Lower leg skin (tissue), 4 donors: ENCODE measurements at regions not wholly inside any gene's neighbourhood (a gene's known extent, or its start where the extent isn't known, plus 50 kb on each side); places are given as distances from the start of the nearest gene placed in this dataset.

Source experiments
- DNase-seq, 2 donors: peaks; one replicate each; pipeline ENCODE4 v3.0.0-alpha.2; 2019; ENCODE audit warnings: low spot score in 2 of 2
- H3K4me3 ChIP-seq: fragments of 200-600 bp; sonication (generic); 2 replicates; pipeline ENCODE4 v1.5.1; 2017; ENCODE audit warnings: mild to moderate bottlenecking, low read depth; ENCODE audit not compliant: poor library complexity, severe bottlenecking
- POLR2A ChIP-seq, 2 donors: fragments of 450-650 bp; IDR thresholded peaks; one replicate each; pipeline ENCODE4 v1.6.1; 2016 to 2017; ENCODE audit warnings: antibody characterized with exemption in 2 of 2, mild to moderate bottlenecking in 1 of 2, moderate library complexity in 1 of 2
- WGBS, 2 donors: methylation state at CpG; one replicate each; pipeline ENCODE4 v1.1.5; 2018; 5-methylcytosine and 5-hydroxymethylcytosine counted together
- intact Hi-C: fragments of 100-400 bp; cut with DNase I; formaldehyde crosslinking; loops from one replicate; pipeline ENCODE4 v1.15.0; 2023; ENCODE audit warnings: low total_unique reads
- TF ChIP-seq, protein P1 (sequence below), 3 donors: fragments of 450-650 bp; IDR thresholded peaks; one replicate each; pipeline ENCODE4 v1.5.1; 2016; ENCODE audit warnings: antibody characterized with exemption in 3 of 3, mild to moderate bottlenecking in 3 of 3, moderate library complexity in 2 of 3

DNA sequence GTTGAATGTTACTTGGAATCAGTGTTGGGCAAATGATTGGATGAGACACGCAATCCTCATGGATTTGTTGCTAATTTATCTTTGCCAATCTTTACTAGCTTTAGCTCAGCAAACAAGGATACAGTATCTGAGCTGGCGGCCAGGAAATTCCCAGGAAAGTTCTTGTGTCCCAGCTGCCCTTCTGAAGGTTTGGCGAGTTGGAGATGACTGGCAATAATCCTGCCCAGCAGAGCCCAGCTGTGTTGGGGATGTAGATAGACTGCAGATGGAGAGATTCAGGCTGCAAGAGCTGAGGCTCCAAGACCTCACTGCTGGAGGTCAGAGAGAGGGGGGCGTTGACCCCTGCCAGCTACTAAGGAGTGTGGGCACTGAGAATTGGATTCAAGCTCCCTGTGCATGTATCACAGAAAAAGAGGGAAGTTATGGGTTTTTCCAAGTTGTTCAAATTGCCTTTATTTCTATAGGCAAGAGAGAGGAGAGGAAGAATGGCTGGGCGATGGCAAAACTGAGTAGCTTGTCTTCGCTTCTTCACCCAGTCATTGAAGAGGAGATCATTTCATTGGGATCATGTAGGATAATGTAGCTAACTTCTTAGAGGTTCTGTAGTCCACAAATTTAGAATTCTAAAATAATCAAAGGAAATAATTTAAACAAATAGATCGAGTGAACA, 506.8 kb upstream of the LRATD1 start:
- intact Hi-C loops, result no loop called here
- WGBS, 2 donors, result 76 to 84% methylated on average over 7 of the region's 7 CpGs
- no peak overlapping the region for H3K4me3 ChIP-seq
- TF ChIP-seq POLR2A (IDR thresholded peaks at IDR 0.05), result no peak
- TF ChIP-seq, protein P1, sequence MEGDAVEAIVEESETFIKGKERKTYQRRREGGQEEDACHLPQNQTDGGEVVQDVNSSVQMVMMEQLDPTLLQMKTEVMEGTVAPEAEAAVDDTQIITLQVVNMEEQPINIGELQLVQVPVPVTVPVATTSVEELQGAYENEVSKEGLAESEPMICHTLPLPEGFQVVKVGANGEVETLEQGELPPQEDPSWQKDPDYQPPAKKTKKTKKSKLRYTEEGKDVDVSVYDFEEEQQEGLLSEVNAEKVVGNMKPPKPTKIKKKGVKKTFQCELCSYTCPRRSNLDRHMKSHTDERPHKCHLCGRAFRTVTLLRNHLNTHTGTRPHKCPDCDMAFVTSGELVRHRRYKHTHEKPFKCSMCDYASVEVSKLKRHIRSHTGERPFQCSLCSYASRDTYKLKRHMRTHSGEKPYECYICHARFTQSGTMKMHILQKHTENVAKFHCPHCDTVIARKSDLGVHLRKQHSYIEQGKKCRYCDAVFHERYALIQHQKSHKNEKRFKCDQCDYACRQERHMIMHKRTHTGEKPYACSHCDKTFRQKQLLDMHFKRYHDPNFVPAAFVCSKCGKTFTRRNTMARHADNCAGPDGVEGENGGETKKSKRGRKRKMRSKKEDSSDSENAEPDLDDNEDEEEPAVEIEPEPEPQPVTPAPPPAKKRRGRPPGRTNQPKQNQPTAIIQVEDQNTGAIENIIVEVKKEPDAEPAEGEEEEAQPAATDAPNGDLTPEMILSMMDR (IDR thresholded peaks at IDR 0.05), result no peak
- no peak for DNase-seq

DNA sequence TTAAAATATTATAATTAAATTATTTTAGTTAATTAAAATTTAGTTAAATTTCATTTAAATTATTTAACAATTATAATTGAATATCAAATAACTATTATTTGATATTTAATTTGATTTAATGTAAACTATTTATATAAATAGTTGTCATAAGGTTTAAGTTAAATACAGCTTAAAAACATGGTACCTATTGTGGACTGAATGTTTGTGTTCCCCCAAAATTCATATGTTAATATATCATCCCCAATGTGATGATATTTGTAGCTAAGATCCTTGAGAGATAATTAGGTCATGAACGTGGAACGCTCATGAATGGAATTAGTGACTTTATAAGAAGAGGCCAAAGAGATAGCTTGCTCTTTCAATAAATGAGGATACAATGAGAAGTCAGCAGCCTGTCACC, 505.7 kb upstream of the LRATD1 start:
- WGBS, 2 donors, result 88 to 90% methylated on average over 2 of the region's 2 CpGs

DNA sequence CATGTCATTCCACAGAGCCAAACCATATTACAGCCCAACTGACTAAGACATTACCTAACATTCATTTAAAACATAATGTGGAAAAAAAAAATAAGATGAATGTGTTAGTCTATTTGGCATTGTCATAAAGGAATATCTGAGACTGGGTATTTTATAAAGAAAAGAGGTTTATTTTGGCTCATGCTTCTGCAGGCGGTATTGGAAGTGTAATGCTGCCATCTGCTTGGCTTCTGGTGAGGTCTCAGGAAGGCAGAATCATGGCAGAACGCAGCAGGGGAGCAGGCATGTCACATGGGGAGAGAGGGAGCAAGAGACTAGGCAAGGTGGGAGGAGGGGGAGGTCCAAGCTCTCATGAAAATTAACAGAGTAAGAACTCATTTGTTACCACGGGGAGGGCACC, 504.8 kb upstream of the LRATD1 start:
- no peak overlapping the region for H3K4me3 ChIP-seq
- no peak for TF ChIP-seq POLR2A (IDR thresholded peaks at IDR 0.05)
- TF ChIP-seq, protein P1 (IDR thresholded peaks at IDR 0.05), result no peak
- intact Hi-C loops, result no loop called here
- 79 to 80% methylated on average over 3 of the region's 3 CpGs for WGBS, 2 donors
- no peak for DNase-seq

More for the DNA sequence above, 505.7 kb upstream of the LRATD1 start:
- no peak overlapping the region for H3K4me3 ChIP-seq
- no peak for DNase-seq
- intact Hi-C loops, result no loop called here
- TF ChIP-seq, protein P1 (IDR thresholded peaks at IDR 0.05), result no peak
- no peak for TF ChIP-seq POLR2A (IDR thresholded peaks at IDR 0.05)

DNA sequence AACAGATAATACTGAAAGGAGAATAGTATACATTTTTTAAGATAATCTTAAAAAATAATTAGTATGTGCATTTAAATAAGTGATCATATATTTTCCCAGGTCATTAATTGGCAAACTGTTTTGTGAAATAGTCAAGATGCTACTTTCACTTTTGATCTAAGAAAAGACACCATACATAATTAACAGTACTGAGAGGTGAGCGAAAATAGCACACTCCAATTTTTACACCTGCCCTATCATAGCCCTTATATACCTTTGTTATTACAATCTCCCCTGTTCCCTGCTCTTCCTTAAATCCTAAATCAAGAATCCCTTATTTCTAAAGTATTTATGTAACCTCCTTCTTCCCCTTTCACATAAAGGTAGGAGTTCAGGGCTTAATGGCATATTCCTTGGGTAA, 500.1 kb upstream of the LRATD1 start:
- whole genome bisulfite sequencing, 2 donors, result 89 to 90% methylated on average over 1 of the region's 1 CpG
- TF ChIP-seq POLR2A (IDR thresholded peaks at IDR 0.05), result no peak
- TF ChIP-seq, protein P1 (IDR thresholded peaks at IDR 0.05), result no peak
- intact Hi-C loops, result no loop called here
- H3K4me3 ChIP-seq, result no peak overlapping the region
- DNase-seq, result no peak

DNA sequence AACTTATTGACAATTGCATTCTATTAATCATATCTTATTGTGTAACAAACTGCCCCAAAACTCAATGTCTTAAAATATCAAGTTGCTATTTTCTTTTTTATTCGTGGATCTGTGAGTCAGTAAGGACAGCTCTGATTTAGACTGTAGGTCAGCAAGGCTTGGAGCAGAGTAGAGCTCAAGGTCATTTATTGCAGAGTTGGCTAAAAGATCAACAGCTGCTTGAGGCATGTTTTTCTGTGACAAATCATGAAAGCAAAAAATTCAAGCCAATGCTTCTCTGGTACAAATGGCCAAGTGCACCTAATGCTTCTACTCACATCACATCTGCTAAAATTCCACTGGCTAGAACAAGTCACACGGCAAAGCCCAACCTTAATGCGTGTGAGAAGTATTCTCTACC, 497.7 kb upstream of the LRATD1 start:
- 59 to 71% methylated on average over 3 of the region's 3 CpGs for WGBS, 2 donors
- DNase-seq, result no peak
- intact Hi-C loops, result no loop called here
- no peak overlapping the region for H3K4me3 ChIP-seq
- TF ChIP-seq, protein P1 (IDR thresholded peaks at IDR 0.05), result no peak
- no peak for TF ChIP-seq POLR2A (IDR thresholded peaks at IDR 0.05)

DNA sequence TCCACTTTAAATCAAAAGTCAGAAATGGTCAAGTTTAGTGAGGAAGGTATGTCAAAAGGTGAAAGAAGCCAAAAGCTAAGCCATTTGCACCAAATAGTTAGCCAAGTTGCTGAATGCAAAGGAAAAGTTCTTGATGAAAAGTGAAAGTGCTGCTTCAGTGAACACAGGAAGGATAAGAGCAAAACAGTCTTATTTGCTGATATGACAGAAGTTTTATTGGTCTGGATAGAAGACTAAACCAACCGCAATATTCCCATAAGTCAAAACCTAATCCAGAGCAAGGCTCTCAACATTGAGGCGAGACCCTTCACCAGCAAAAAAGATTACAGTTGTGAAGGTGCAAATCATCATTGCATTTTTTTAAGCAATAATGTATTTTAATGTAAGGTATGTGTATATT, 496.5 kb upstream of the LRATD1 start:
- DNase-seq, result no peak
- 91 to 92% methylated on average over 2 of the region's 2 CpGs for WGBS, 2 donors
- no peak overlapping the region for H3K4me3 ChIP-seq
- intact Hi-C loops, result no loop called here
- no peak for TF ChIP-seq POLR2A (IDR thresholded peaks at IDR 0.05)
- TF ChIP-seq, protein P1 (IDR thresholded peaks at IDR 0.05), result no peak
